ENCODE measurements at regions not wholly inside any gene's neighbourhood (a gene's known extent, or its start where the extent isn't known, plus 50 kb on each side); places are given as distances from the start of the nearest gene placed in this dataset.

DNA sequence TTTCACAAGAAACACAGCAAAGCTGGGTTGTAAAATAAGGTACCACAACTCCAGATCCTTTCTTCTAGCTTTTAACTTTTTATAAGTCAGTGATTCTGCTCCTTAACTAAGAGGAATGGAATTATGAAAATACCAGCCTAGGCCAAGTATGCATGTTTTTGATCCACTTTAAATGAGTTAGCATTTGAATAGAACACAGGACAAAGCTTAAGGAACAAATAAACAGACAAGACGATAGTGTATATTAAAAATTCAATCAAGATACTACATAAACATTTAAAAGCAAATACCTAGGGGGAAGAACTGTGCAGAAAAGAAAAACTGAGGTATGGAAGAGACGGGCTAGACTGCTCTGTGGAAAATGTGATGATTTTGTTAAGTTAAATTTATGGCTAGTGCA, 200.7 kb downstream of the LURAP1L start:
- DNase-seq (ENCODE audit: low read depth): no peak
- H3K4me3 ChIP-seq (ENCODE audit: low read depth, low read length): no peak overlapping the region
- TF ChIP-seq, protein P1, sequence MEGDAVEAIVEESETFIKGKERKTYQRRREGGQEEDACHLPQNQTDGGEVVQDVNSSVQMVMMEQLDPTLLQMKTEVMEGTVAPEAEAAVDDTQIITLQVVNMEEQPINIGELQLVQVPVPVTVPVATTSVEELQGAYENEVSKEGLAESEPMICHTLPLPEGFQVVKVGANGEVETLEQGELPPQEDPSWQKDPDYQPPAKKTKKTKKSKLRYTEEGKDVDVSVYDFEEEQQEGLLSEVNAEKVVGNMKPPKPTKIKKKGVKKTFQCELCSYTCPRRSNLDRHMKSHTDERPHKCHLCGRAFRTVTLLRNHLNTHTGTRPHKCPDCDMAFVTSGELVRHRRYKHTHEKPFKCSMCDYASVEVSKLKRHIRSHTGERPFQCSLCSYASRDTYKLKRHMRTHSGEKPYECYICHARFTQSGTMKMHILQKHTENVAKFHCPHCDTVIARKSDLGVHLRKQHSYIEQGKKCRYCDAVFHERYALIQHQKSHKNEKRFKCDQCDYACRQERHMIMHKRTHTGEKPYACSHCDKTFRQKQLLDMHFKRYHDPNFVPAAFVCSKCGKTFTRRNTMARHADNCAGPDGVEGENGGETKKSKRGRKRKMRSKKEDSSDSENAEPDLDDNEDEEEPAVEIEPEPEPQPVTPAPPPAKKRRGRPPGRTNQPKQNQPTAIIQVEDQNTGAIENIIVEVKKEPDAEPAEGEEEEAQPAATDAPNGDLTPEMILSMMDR (IDR thresholded peaks at IDR 0.05; ENCODE audit: insufficient read depth, low read depth, low read length, missing control alignments): no peak

DNA sequence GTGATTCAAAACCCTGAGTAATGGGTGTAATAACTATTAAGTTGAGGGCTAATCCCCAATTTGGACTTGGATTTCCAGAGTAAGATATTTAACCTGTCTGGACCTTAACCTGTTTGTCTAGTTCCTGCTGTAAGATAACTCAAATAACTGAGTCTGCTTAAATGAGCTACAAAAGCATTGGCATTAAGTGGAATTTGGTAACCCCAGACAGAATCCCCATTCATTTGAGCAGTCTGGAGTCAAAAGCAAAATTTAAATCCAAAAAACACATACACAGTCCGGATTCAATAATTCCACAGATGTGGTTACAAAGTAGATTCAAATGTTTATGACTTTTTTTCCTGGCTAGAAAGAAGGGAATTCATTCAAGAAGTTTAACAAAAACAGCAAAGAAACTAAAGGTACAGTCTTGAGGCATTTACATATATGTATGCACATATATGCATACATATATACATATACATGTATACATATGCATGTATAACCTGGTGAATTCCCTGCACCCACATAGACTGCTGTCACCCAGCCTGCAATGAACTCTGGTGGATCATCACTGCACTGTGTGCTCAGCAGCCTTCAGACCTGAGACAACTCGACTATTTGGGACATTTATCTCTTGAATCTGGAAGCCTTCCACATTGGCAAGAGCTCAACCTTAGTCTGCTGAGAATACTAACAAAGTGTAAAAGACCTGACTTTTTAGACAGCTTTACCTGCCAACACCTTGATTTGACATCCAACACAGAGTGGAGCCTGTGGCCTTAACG, 205.4 kb downstream of the LURAP1L start:
- H3K4me3 ChIP-seq (ENCODE audit: low read depth, low read length): no peak overlapping the region
- no peak for DNase-seq (ENCODE audit: low read depth)
- TF ChIP-seq, protein P1 (IDR thresholded peaks at IDR 0.05; ENCODE audit: insufficient read depth, low read depth, low read length, missing control alignments): no peak

DNA sequence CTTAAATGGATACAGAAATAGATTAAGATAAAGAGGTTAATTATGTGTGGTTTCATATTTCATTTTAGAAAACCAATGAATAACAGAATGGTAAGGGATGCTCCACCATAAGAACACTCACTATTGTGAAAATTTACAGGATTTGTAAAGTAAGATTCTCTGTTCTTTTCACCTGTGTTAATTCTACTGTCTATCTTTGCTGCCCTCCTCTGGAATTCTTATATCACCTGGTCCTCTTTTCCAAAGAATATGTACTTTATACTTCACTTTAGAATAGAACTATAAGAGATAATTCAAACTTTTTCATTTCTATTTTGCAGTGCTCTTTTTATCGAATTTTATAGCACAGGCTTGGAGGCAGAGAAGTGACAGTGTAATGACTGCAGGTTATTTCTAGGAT, 213.4 kb downstream of the LURAP1L start:
- DNase-seq (ENCODE audit: low read depth): no peak
- TF ChIP-seq, protein P1 (IDR thresholded peaks at IDR 0.05; ENCODE audit: insufficient read depth, low read depth, low read length, missing control alignments): no peak
- no peak overlapping the region for H3K4me3 ChIP-seq (ENCODE audit: low read depth, low read length)

DNA sequence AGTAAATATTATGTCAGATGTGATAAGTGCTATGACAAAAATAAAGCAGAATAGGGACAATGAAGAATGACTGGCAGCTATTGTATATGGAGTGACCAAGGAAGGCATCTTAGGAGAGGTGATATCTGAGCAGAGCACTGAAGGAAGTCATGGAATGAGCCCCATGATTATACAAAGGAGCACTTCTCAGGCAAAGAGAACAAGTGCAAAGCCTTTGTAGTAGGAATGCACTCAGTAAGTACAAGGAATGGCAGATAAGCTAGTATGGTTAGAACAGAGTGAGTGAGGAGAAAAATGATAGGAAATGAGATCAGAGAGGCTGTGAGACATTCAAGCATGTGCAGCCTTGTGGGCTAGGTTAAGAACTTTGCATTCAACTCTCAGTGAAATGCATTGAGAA, 214.8 kb downstream of the LURAP1L start:
- DNase-seq (ENCODE audit: low read depth): no peak
- H3K4me3 ChIP-seq (ENCODE audit: low read depth, low read length): no peak overlapping the region
- TF ChIP-seq, protein P1 (IDR thresholded peaks at IDR 0.05; ENCODE audit: insufficient read depth, low read depth, low read length, missing control alignments): no peak

DNA sequence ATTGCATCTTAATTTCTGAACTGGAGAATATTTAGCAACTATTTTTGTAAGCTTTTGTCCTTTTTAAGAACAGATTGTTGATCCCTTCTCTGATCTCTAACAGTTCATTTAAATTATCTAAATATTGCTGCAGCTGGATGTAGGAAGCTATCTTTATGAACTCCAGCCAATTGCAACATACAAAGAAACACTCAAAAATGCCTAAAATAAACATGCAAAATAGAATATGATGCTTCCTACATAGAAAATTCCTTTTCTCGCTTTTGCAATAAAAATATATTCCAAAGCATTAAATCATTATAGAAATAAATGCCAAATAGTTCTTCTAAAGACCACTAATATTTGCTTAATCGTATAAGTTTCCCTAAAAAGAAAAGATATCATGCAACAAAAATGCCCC, 218.6 kb downstream of the LURAP1L start:
- no peak overlapping the region for H3K4me3 ChIP-seq (ENCODE audit: low read depth, low read length)

DNA sequence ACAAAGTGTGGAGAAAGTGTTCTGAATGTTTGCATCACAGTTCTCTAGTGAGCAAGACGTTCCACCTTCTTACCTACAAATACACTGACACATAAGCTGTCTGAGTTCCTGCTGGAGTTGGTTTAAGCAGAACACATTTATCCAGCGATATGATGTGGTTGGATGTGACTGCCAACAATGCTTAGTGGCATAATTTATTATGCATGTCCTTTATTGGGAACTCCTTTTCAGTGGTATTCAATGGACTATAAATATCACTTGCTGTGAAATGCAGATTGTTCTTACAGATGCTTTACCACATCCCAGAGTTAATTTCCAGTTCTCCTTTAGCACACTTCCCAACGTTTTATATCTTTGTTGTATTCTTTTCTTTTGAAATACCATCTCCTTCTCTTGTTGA, 222.2 kb downstream of the LURAP1L start:
- no peak for DNase-seq (ENCODE audit: low read depth)
- no peak overlapping the region for H3K4me3 ChIP-seq (ENCODE audit: low read depth, low read length)
- TF ChIP-seq, protein P1 (IDR thresholded peaks at IDR 0.05; ENCODE audit: insufficient read depth, low read depth, low read length, missing control alignments): no peak

More for the DNA sequence above, 218.6 kb downstream of the LURAP1L start:
- DNase-seq (ENCODE audit: low read depth): no peak
- TF ChIP-seq, protein P1 (IDR thresholded peaks at IDR 0.05; ENCODE audit: insufficient read depth, low read depth, low read length, missing control alignments): no peak

Measured in GM12865 (cell line).